ENCODE measurements at regions not wholly inside any gene's neighbourhood (a gene's known extent, or its start where the extent isn't known, plus 50 kb on each side); places are given as distances from the start of the nearest gene placed in this dataset.

DNA sequence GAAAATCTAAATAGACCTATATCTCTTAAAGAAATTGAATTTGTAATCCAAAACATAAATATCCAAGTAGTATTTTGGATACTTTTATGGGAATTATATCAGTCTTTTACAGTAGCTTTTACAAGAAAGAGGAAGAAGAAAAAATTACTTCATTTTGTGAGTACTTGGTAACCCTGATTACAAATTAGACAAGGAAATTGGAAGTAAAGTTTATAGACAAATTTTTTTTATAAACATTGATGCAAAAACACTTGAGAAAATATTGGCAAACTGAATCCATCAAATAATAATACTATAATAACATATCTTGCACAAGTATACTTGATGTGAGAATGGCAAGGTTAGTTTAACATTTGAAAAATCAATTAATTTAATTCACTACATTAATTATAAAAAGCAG lies 954.1 kb upstream of the MIR17HG start:
- no peak for DNase-seq
- TF ChIP-seq RFX5 (IDR thresholded peaks at IDR 0.05; ENCODE audit: low read depth, low read length) (no peak), NFE2L2 (IDR thresholded peaks at IDR 0.05; ENCODE audit: low read depth, low read length) (no peak), RCOR1 (IDR thresholded peaks at IDR 0.05; ENCODE audit: insufficient replicate concordance, low read length) (no peak), CEBPB (IDR thresholded peaks at IDR 0.05; ENCODE audit: low read depth, low read length) (no peak), BHLHE40 (IDR thresholded peaks at IDR 0.05; ENCODE audit: low read depth, low read length) (no peak), RAD21 (IDR thresholded peaks at IDR 0.05; ENCODE audit: low read length) (no peak)
- TF ChIP-seq, protein P1, sequence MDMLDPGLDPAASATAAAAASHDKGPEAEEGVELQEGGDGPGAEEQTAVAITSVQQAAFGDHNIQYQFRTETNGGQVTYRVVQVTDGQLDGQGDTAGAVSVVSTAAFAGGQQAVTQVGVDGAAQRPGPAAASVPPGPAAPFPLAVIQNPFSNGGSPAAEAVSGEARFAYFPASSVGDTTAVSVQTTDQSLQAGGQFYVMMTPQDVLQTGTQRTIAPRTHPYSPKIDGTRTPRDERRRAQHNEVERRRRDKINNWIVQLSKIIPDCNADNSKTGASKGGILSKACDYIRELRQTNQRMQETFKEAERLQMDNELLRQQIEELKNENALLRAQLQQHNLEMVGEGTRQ (IDR thresholded peaks at IDR 0.05; ENCODE audit: low read depth, low read length) = no peak
- no peak overlapping the region for H2BK15ac ChIP-seq (ENCODE audit: low read depth, low read length)
- H3K23ac ChIP-seq (ENCODE audit: low read depth, low read length) = no peak overlapping the region
- dilution Hi-C loops (cut with HindIII; ENCODE audit: low sequenced_read_pairs, unreplicated experiment) (no loop called here), intact Hi-C loops (cut with micrococcal nuclease) (no loop called here), in situ Hi-C loops (cut with MboI; ENCODE audit: low sequenced_read_pairs) (no loop called here)
- H3K4me1 ChIP-seq (ENCODE audit: control insufficient read depth, insufficient read depth, low read length) = no peaks in the 10 kb centered on the region
- H4K91ac ChIP-seq (ENCODE audit: insufficient read depth, low read depth, low read length) = no peak overlapping the region
- H4K5ac ChIP-seq (ENCODE audit: low read depth, low read length) = no peak overlapping the region
- H3K4me2 ChIP-seq (ENCODE audit: low read depth, low read length) = no peak overlapping the region
- H2BK5ac ChIP-seq (ENCODE audit: low read depth, low read length, poor library complexity, severe bottlenecking) = no peak overlapping the region
- no peak overlapping the region for H2BK20ac ChIP-seq (ENCODE audit: low read depth, low read length)
- H3K18ac ChIP-seq (ENCODE audit: low read depth, low read length) = no peak overlapping the region
- no peak overlapping the region for H2AK5ac ChIP-seq (ENCODE audit: low read depth, low read length)
- no peak overlapping the region for H4K8ac ChIP-seq (ENCODE audit: low read depth in 2 of 2, low read length in 2 of 2)
- no peak overlapping the region for H3K9ac ChIP-seq (ENCODE audit: low read depth, low read length)
- H3K4me3 ChIP-seq (ENCODE audit: insufficient read depth, low read depth, low read length) = no peak overlapping the region
- H2AK9ac ChIP-seq (replicated peaks; ENCODE audit: low read depth, low read length, poor library complexity) = no peak overlapping the region
- no peaks in the 10 kb centered on the region for H3K36me3 ChIP-seq (ENCODE audit: control insufficient read depth, insufficient read depth, low read length)
- H3K56ac ChIP-seq (ENCODE audit: extremely low read depth, insufficient read depth, low read length) = no peak overlapping the region
- H2BK120ac ChIP-seq (ENCODE audit: low read depth, low read length) = no peak overlapping the region
- no peaks in the 10 kb centered on the region for H3K9me1 ChIP-seq (ENCODE audit: insufficient read depth, low read length)
- POLR2A ChIA-PET (ENCODE audit: unreplicated experiment) = no interaction called here
- H2AFZ ChIP-seq (replicated peaks; ENCODE audit: low read length, poor library complexity) = no peak overlapping the region
- no TSS peak for BruUV-seq (replicated peaks)
- CTCF ChIA-PET = no interaction called here
- peaks cover 1% of the 10 kb centered on the region; the same call in 1 of the 2 replicates for H3K9me3 ChIP-seq (ENCODE audit: control insufficient read depth, insufficient read depth, low read length)
- H4K20me1 ChIP-seq (ENCODE audit: insufficient read depth, low read length) = no peaks in the 10 kb centered on the region
- no peak overlapping the region for H3K27ac ChIP-seq (ENCODE audit: insufficient read depth, low read length)
- no peak for ATAC-seq (ENCODE audit: low read depth)
- no peak overlapping the region for H3K14ac ChIP-seq (replicated peaks; ENCODE audit: low read depth, low read length)
- H3K4ac ChIP-seq (ENCODE audit: low read depth, low read length) = no peak overlapping the region
- H3K79me1 ChIP-seq (ENCODE audit: low read depth in 1 of 2, low read length in 2 of 2) = no peaks in the 10 kb centered on the region
- no peaks in the 10 kb centered on the region for H3K27me3 ChIP-seq (ENCODE audit: control insufficient read depth, insufficient read depth, low read length)

Data from IMR-90 (cell line).